ENCODE measurements at regions not wholly inside any gene's neighbourhood (a gene's known extent, or its start where the extent isn't known, plus 50 kb on each side); places are given as distances from the start of the nearest gene placed in this dataset.

- Histone ChIP-seq H3K4me3 (no peak overlapping the region), H3K4me1 (no peaks in the 10 kb centered on the region), H3K27ac (no peak overlapping the region), H3K36me3 (no peaks in the 10 kb centered on the region), H3K27me3 (no peaks in the 10 kb centered on the region), H3K9me3 (no peaks in the 10 kb centered on the region)
- no peak for DNase-seq (ENCODE audit: low spot score in 2 of 2)
- 82 to 84% methylated on average over 3 of the region's 3 CpGs for WGBS, 2 donors
- TF ChIP-seq POLR2A (IDR thresholded peaks at IDR 0.05) (no peak), EP300 (IDR thresholded peaks at IDR 0.05) (no peak), CTCF (IDR thresholded peaks at IDR 0.05) (no peak)
Measured at GRCh38 chr20:40452758-40453157, 236.3 kb downstream of the MAFB start.

- TF ChIP-seq POLR2A (IDR thresholded peaks at IDR 0.05) (no peak), CTCF (IDR thresholded peaks at IDR 0.05) (no peak), EP300 (IDR thresholded peaks at IDR 0.05) (no peak)
- H3K27ac ChIP-seq, result no peak overlapping the region
- WGBS, 2 donors, result 84 to 95% methylated on average over 1 of the region's 1 CpG
- DNase-seq (ENCODE audit: low spot score in 2 of 2), result no peak
- no peak overlapping the region for H3K4me3 ChIP-seq
- no peaks in the 10 kb centered on the region for H3K4me1 ChIP-seq
- H3K36me3 ChIP-seq, result no peaks in the 10 kb centered on the region
- H3K9me3 ChIP-seq, result no peaks in the 10 kb centered on the region
- no peaks in the 10 kb centered on the region for H3K27me3 ChIP-seq
Measured at GRCh38 chr20:40451552-40451951, 237.5 kb downstream of the MAFB start.

GRCh38 chr20:40449974-40450616 is 238.9 kb downstream of the MAFB start:
- Histone ChIP-seq H3K9me3 (no peaks in the 10 kb centered on the region), H3K27ac (no peak overlapping the region), H3K4me3 (no peak overlapping the region), H3K27me3 (no peaks in the 10 kb centered on the region), H3K36me3 (no peaks in the 10 kb centered on the region), H3K4me1 (no peaks in the 10 kb centered on the region)
- TF ChIP-seq POLR2A (IDR thresholded peaks at IDR 0.05), result no peak
- TF ChIP-seq CTCF (IDR thresholded peaks at IDR 0.05), result no peak
- TF ChIP-seq EP300 (IDR thresholded peaks at IDR 0.05), result no peak
- DNase-seq (ENCODE audit: low spot score in 2 of 2), result no peak
- WGBS, 2 donors, result 73 to 79% methylated on average over 4 of the region's 4 CpGs

GRCh38 chr20:40449144-40449690 is 239.8 kb downstream of the MAFB start:
- TF ChIP-seq CTCF (IDR thresholded peaks at IDR 0.05) (no peak), POLR2A (IDR thresholded peaks at IDR 0.05) (no peak), EP300 (IDR thresholded peaks at IDR 0.05) (no peak)
- Histone ChIP-seq H3K27me3 (no peaks in the 10 kb centered on the region), H3K4me1 (no peaks in the 10 kb centered on the region), H3K27ac (no peak overlapping the region), H3K36me3 (no peaks in the 10 kb centered on the region), H3K9me3 (no peaks in the 10 kb centered on the region), H3K4me3 (no peak overlapping the region)
- no peak for DNase-seq (ENCODE audit: low spot score in 2 of 2)
- WGBS, 2 donors, result 91 to 100% methylated on average over 2 of the region's 2 CpGs

- DNase-seq (ENCODE audit: low spot score in 2 of 2), result no peak
- WGBS, 2 donors, result 83 to 86% methylated on average over 2 of the region's 2 CpGs
- Histone ChIP-seq H3K27me3 (no peaks in the 10 kb centered on the region), H3K9me3 (no peaks in the 10 kb centered on the region), H3K27ac (no peak overlapping the region), H3K4me3 (no peak overlapping the region), H3K4me1 (peaks cover 0 to 7% (median 0%) of the 10 kb centered on the region in 4 donors), H3K36me3 (no peaks in the 10 kb centered on the region)
- TF ChIP-seq CTCF (IDR thresholded peaks at IDR 0.05), result no peak
- no peak for TF ChIP-seq EP300 (IDR thresholded peaks at IDR 0.05)
- TF ChIP-seq POLR2A (IDR thresholded peaks at IDR 0.05), result no peak
Measured at GRCh38 chr20:40446888-40447287, 242.1 kb downstream of the MAFB start.

Measured in tibial nerve (tissue), 4 donors.